ENCODE measurements at regions not wholly inside any gene's neighbourhood (a gene's known extent, or its start where the extent isn't known, plus 50 kb on each side); places are given as distances from the start of the nearest gene placed in this dataset.

GRCh38 chr10:28411136-28411460, 108.2 kb upstream of the MPP7 start:
- peak overlapping the region; percentile 50 for H3K27ac ChIP-seq
- no peaks in the 10 kb centered on the region for H3K36me3 ChIP-seq
- H3K4me1 ChIP-seq, result no peaks in the 10 kb centered on the region
- TF ChIP-seq POLR2AphosphoS5 (IDR thresholded peaks at IDR 0.05; ENCODE audit: insufficient read depth in 1 of 2, low read depth in 1 of 2) (no peak), POLR2A (IDR thresholded peaks at IDR 0.05) (no peak)
- TF ChIP-seq, protein P1, sequence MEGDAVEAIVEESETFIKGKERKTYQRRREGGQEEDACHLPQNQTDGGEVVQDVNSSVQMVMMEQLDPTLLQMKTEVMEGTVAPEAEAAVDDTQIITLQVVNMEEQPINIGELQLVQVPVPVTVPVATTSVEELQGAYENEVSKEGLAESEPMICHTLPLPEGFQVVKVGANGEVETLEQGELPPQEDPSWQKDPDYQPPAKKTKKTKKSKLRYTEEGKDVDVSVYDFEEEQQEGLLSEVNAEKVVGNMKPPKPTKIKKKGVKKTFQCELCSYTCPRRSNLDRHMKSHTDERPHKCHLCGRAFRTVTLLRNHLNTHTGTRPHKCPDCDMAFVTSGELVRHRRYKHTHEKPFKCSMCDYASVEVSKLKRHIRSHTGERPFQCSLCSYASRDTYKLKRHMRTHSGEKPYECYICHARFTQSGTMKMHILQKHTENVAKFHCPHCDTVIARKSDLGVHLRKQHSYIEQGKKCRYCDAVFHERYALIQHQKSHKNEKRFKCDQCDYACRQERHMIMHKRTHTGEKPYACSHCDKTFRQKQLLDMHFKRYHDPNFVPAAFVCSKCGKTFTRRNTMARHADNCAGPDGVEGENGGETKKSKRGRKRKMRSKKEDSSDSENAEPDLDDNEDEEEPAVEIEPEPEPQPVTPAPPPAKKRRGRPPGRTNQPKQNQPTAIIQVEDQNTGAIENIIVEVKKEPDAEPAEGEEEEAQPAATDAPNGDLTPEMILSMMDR (IDR thresholded peaks at IDR 0.05), result no peak
- no peaks in the 10 kb centered on the region for H3K27me3 ChIP-seq
- H3K9me3 ChIP-seq, result no peaks in the 10 kb centered on the region
- intact Hi-C loops (cut with DNase I), result no loop called here
- DNase-seq (ENCODE audit: extremely low spot score in 2 of 2), result no peak
- no peak overlapping the region for H3K4me3 ChIP-seq

DNA sequence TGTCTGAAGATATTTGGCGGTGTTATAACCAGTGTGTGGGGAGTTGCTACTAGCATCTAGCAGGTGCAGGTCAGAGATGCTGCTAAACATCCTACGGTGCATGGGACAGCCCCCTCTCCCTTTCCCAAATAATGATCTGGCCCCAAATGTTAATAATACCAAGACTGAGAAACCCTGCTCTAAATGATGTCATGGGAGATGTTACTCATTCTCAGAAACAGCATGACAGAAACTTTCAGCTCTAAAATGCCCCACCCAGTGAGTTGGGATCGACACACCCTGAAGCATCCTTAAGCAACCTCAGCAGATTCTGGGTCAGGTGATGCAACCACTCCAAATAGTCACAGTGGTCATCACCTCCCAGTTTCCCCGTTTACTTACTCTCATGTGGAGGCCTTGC, 108.8 kb upstream of the MPP7 start:
- TF ChIP-seq, protein P1 (IDR thresholded peaks at IDR 0.05), result no peak
- no peak for TF ChIP-seq POLR2AphosphoS5 (IDR thresholded peaks at IDR 0.05; ENCODE audit: insufficient read depth in 1 of 2, low read depth in 1 of 2)
- TF ChIP-seq POLR2A (IDR thresholded peaks at IDR 0.05), result no peak
- Histone ChIP-seq H3K4me1 (no peaks in the 10 kb centered on the region), H3K27ac (no peak overlapping the region), H3K9me3 (no peaks in the 10 kb centered on the region), H3K4me3 (no peak overlapping the region), H3K36me3 (no peaks in the 10 kb centered on the region), H3K27me3 (no peaks in the 10 kb centered on the region)
- DNase-seq (ENCODE audit: extremely low spot score in 2 of 2), result no peak
- intact Hi-C loops (cut with DNase I), result no loop called here

- intact Hi-C loops (cut with DNase I), result no loop called here
- no peak for DNase-seq (ENCODE audit: extremely low spot score in 2 of 2)
- TF ChIP-seq, protein P1 (IDR thresholded peaks at IDR 0.05), result no peak
- TF ChIP-seq POLR2AphosphoS5 (IDR thresholded peaks at IDR 0.05; ENCODE audit: insufficient read depth in 1 of 2, low read depth in 1 of 2) (no peak), POLR2A (IDR thresholded peaks at IDR 0.05) (no peak)
- H3K4me1 ChIP-seq, result no peaks in the 10 kb centered on the region
- H3K9me3 ChIP-seq, result no peaks in the 10 kb centered on the region
- H3K36me3 ChIP-seq, result no peaks in the 10 kb centered on the region
- H3K27me3 ChIP-seq, result no peaks in the 10 kb centered on the region
- no peak overlapping the region for H3K27ac ChIP-seq
- H3K4me3 ChIP-seq, result no peak overlapping the region
Observed at GRCh38 chr10:28418069-28418468, 114.8 kb upstream of the WAC start.

GRCh38 chr10:28425422-28425821, 107.5 kb upstream of the WAC start:
- H3K36me3 ChIP-seq, result no peaks in the 10 kb centered on the region
- no peaks in the 10 kb centered on the region for H3K9me3 ChIP-seq
- no peaks in the 10 kb centered on the region for H3K4me1 ChIP-seq
- DNase-seq (ENCODE audit: extremely low spot score in 2 of 2), result no peak
- H3K27me3 ChIP-seq, result no peaks in the 10 kb centered on the region
- intact Hi-C loops (cut with DNase I), result no loop called here
- no peak overlapping the region for H3K27ac ChIP-seq
- TF ChIP-seq, protein P1 (IDR thresholded peaks at IDR 0.05), result no peak
- TF ChIP-seq POLR2AphosphoS5 (IDR thresholded peaks at IDR 0.05; ENCODE audit: insufficient read depth in 1 of 2, low read depth in 1 of 2) (no peak), POLR2A (IDR thresholded peaks at IDR 0.05) (no peak)
- H3K4me3 ChIP-seq, result no peak overlapping the region

DNA sequence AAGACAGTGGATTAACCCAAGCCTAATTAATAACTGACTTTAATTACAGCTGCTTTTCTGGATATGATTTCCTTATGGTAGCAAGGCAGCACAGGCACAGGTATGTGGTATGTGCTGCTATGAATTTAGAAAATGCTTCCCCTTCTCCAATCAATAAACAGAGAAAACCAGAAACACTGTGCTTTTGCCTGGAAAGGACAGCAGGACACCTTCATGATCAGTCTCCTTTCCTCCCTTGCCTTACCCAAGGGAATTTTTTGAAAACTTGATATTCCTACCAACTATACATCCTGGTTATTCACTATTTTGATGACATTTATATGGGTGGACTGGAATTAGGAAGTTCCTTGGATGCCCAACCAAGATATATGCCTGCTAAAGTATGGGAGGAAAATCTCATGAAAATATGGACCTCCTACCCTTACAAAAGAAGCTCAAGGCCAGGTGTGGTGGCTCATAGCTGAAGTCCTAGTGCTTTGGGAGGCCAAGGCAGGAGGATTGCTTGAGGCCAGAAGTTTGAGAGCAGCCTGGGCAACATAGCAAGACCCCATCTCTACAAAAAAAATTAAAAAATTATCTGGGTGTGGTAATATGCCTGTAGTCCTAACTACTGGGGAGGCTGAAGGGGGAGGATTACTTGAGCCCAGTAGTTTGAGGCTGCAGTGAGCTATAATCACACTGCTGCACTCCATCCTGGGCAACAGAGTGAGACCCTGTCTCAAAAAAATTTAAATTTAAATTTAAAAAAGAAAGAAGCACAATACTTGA, 106.3 kb upstream of the WAC start:
- no peaks in the 10 kb centered on the region for H3K9me3 ChIP-seq
- no peak overlapping the region for H3K27ac ChIP-seq
- TF ChIP-seq, protein P1 (IDR thresholded peaks at IDR 0.05), result no peak
- TF ChIP-seq POLR2AphosphoS5 (IDR thresholded peaks at IDR 0.05; ENCODE audit: insufficient read depth in 1 of 2, low read depth in 1 of 2) (no peak), POLR2A (IDR thresholded peaks at IDR 0.05) (no peak)
- intact Hi-C loops (cut with DNase I), result no loop called here
- no peak for DNase-seq (ENCODE audit: extremely low spot score in 2 of 2)
- no peaks in the 10 kb centered on the region for H3K4me1 ChIP-seq
- H3K27me3 ChIP-seq, result no peaks in the 10 kb centered on the region
- H3K4me3 ChIP-seq, result no peak overlapping the region
- no peaks in the 10 kb centered on the region for H3K36me3 ChIP-seq

Data from vagina (tissue), 2 donors.